ENCODE measurements at regions not wholly inside any gene's neighbourhood (a gene's known extent, or its start where the extent isn't known, plus 50 kb on each side); places are given as distances from the start of the nearest gene placed in this dataset.
A peak's percentile ranks its signal among the peaks of the same experiment; 100 is the strongest.

- Histone ChIP-seq H3K36me3 (replicated peaks in 1 of 2) (no peaks in the 10 kb centered on the region), H3K27me3 (no peaks in the 10 kb centered on the region), H3K9me3 (replicated peaks in 1 of 3) (no peaks in the 10 kb centered on the region), H3K27ac (no peak overlapping the region), H3K4me3 (no peak overlapping the region), H3K4me1 (replicated peaks in 1 of 2) (no peaks in the 10 kb centered on the region)
- TF ChIP-seq CTCF (IDR thresholded peaks at IDR 0.05) = no peak
- TF ChIP-seq POLR2A (IDR thresholded peaks at IDR 0.05) = no peak
- DNase-seq = peak in 1 of 7 donors; percentile 13
- intact Hi-C loops (cut with DNase I) = no loop called here
- WGBS, 4 donors = 92 to 94% (median 93%) methylated on average over 10 of the region's 10 CpGs
These were observed 116.4 kb upstream of the HES1 start for GRCh38 chr3:194019398-194020165.

- intact Hi-C loops (cut with DNase I) = no loop called here
- no peaks in the 10 kb centered on the region for H3K9me3 ChIP-seq (replicated peaks in 1 of 3)
- TF ChIP-seq POLR2A (IDR thresholded peaks at IDR 0.05) (no peak), CTCF (IDR thresholded peaks at IDR 0.05) (no peak)
- DNase-seq = no peak
- H3K4me1 ChIP-seq (replicated peaks in 1 of 2) = no peaks in the 10 kb centered on the region
- peaks cover 4% of the 10 kb centered on the region for H3K27me3 ChIP-seq
- WGBS, 4 donors = 83 to 95% (median 92%) methylated on average over 2 of the region's 2 CpGs
- H3K4me3 ChIP-seq = no peak overlapping the region
- H3K27ac ChIP-seq = no peak overlapping the region
- no peaks in the 10 kb centered on the region for H3K36me3 ChIP-seq (replicated peaks in 1 of 2)
These were observed 113.9 kb upstream of the HES1 start for GRCh38 chr3:194022052-194022451.

- Histone ChIP-seq H3K4me3 (no peak overlapping the region), H3K27me3 (peaks cover 4% of the 10 kb centered on the region), H3K27ac (no peak overlapping the region), H3K4me1 (replicated peaks in 1 of 2) (no peaks in the 10 kb centered on the region), H3K9me3 (replicated peaks in 1 of 3) (no peaks in the 10 kb centered on the region), H3K36me3 (replicated peaks in 1 of 2) (no peaks in the 10 kb centered on the region)
- intact Hi-C loops (cut with DNase I) = no loop called here
- WGBS, 4 donors = 87 to 96% (median 92%) methylated on average over 5 of the region's 5 CpGs
- TF ChIP-seq CTCF (IDR thresholded peaks at IDR 0.05) (no peak), POLR2A (IDR thresholded peaks at IDR 0.05) (no peak)
- no peak for DNase-seq
These were observed 113.1 kb upstream of the HES1 start for GRCh38 chr3:194022816-194023215.

- H3K9me3 ChIP-seq (replicated peaks in 1 of 3) = no peaks in the 10 kb centered on the region
- H3K27me3 ChIP-seq = peaks cover 7% of the 10 kb centered on the region
- intact Hi-C loops (cut with DNase I) = no loop called here
- H3K4me1 ChIP-seq (replicated peaks in 1 of 2) = no peaks in the 10 kb centered on the region
- H3K27ac ChIP-seq = no peak overlapping the region
- H3K4me3 ChIP-seq = no peak overlapping the region
- DNase-seq = no peak
- WGBS, 4 donors = 76 to 83% (median 80%) methylated on average over 9 of the region's 9 CpGs
- no peak for TF ChIP-seq POLR2A (IDR thresholded peaks at IDR 0.05)
- TF ChIP-seq CTCF (IDR thresholded peaks at IDR 0.05) = no peak
- no peaks in the 10 kb centered on the region for H3K36me3 ChIP-seq (replicated peaks in 1 of 2)
These were observed 112.3 kb upstream of the HES1 start for GRCh38 chr3:194023501-194024280.

All from adrenal gland (tissue), 9 donors.